ENCODE measurements at regions not wholly inside any gene's neighbourhood (a gene's known extent, or its start where the extent isn't known, plus 50 kb on each side); places are given as distances from the start of the nearest gene placed in this dataset.

GRCh38 chr5:86977190-86977589, 290.5 kb upstream of the RASA1 start:
- TF ChIP-seq, protein P1, sequence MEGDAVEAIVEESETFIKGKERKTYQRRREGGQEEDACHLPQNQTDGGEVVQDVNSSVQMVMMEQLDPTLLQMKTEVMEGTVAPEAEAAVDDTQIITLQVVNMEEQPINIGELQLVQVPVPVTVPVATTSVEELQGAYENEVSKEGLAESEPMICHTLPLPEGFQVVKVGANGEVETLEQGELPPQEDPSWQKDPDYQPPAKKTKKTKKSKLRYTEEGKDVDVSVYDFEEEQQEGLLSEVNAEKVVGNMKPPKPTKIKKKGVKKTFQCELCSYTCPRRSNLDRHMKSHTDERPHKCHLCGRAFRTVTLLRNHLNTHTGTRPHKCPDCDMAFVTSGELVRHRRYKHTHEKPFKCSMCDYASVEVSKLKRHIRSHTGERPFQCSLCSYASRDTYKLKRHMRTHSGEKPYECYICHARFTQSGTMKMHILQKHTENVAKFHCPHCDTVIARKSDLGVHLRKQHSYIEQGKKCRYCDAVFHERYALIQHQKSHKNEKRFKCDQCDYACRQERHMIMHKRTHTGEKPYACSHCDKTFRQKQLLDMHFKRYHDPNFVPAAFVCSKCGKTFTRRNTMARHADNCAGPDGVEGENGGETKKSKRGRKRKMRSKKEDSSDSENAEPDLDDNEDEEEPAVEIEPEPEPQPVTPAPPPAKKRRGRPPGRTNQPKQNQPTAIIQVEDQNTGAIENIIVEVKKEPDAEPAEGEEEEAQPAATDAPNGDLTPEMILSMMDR (IDR thresholded peaks at IDR 0.05; ENCODE audit: low read depth, low read length), result no peak
- peak in 1 of 2 donors; percentile 69 for DNase-seq (ENCODE audit: low read depth in 1 of 2, low spot score in 1 of 2)
- Histone ChIP-seq H3K9me3 (ENCODE audit: low read depth) (no peaks in the 10 kb centered on the region), H3K27ac (no peak overlapping the region), H3K36me3 (no peaks in the 10 kb centered on the region), H3K4me3 (no peak overlapping the region), H3K4me1 (ENCODE audit: low read depth) (no peaks in the 10 kb centered on the region), H3K27me3 (no peaks in the 10 kb centered on the region)

GRCh38 chr5:86977808-86978207, 289.9 kb upstream of the RASA1 start:
- Histone ChIP-seq H3K36me3 (no peaks in the 10 kb centered on the region), H3K9me3 (ENCODE audit: low read depth) (no peaks in the 10 kb centered on the region), H3K27me3 (no peaks in the 10 kb centered on the region), H3K4me3 (no peak overlapping the region), H3K27ac (no peak overlapping the region), H3K4me1 (ENCODE audit: low read depth) (no peaks in the 10 kb centered on the region)
- DNase-seq (ENCODE audit: low read depth in 1 of 2, low spot score in 1 of 2), result no peak
- TF ChIP-seq, protein P1 (IDR thresholded peaks at IDR 0.05; ENCODE audit: low read depth, low read length), result no peak

DNA sequence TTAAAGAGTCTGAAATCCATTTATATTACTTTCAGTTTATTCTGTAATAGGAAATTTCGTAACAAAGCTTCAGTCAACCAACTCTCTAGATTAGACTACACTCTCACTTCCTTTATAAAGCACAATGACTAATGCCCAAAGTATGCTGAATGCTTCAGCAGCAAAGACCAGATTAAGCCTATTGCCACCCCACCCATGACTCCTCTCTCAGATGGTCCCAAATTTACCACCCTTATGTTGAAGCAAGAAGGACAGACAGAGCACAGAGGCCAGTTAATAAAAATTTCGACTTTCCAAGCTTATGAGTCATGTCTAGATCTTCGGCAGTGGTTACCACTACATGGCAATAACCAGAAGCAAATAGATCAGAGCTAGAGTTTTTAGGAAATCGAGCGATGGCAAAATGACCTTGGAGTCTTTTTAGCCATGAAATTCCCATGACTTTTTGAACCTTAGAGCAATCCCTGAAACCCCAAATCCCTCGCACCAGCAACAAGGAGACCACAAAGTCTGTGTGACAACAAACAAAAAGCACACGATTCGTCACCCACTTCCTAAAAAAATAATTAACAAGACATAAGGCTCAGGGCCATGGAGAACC, 287.8 kb upstream of the RASA1 start:
- H3K9me3 ChIP-seq (ENCODE audit: low read depth), result no peaks in the 10 kb centered on the region
- H3K4me3 ChIP-seq, result no peak overlapping the region
- no peaks in the 10 kb centered on the region for H3K4me1 ChIP-seq (ENCODE audit: low read depth)
- H3K27ac ChIP-seq, result no peak overlapping the region
- peak in 1 of 2 donors; percentile 93 for DNase-seq (ENCODE audit: low read depth in 1 of 2, low spot score in 1 of 2)
- H3K36me3 ChIP-seq, result no peaks in the 10 kb centered on the region
- no peaks in the 10 kb centered on the region for H3K27me3 ChIP-seq
- TF ChIP-seq, protein P1 (IDR thresholded peaks at IDR 0.05; ENCODE audit: low read depth, low read length), result no peak

DNA sequence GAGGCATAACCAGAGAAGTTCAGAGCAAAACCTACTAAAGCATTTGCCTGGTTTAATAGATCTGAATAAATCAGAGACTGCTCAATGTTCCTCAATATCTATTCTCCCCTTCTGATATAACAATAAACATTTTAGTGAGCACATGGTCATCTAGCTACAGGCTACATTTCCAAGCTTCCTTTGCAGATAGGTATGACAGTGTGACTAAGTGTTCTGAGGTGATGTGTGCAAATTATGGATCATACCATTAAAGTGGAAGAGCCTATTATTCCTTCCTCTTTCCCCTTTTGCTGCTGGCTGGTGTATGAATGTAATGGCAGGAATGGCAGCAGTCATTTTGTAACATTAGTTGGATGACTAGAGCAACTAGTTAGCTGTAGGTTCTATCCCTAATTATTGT, 285.8 kb upstream of the RASA1 start:
- H3K9me3 ChIP-seq (ENCODE audit: low read depth), result no peaks in the 10 kb centered on the region
- DNase-seq (ENCODE audit: low read depth in 1 of 2, low spot score in 1 of 2), result no peak
- H3K4me1 ChIP-seq (ENCODE audit: low read depth), result no peaks in the 10 kb centered on the region
- H3K36me3 ChIP-seq, result no peaks in the 10 kb centered on the region
- no peaks in the 10 kb centered on the region for H3K27me3 ChIP-seq
- TF ChIP-seq, protein P1 (IDR thresholded peaks at IDR 0.05; ENCODE audit: low read depth, low read length), result no peak
- H3K4me3 ChIP-seq, result no peak overlapping the region
- H3K27ac ChIP-seq, result no peak overlapping the region

DNA sequence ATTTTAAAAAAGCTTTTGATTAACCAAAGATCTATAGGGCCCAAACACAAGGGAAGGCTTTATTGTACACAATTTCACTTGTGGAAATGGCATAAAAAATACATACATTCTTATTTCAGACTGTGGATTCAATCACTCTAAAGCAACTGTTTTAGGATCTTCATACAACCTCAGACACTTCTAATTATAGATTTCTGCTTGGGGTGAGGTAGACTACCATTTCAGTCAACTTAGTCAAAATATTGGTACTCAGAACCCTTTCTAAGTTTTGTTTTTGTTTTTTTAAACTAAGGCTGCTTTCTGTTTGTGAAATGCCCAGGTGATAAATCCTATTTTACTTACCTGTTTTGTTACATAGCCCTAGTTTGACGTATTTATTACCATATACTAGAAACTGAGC, 284.5 kb upstream of the RASA1 start:
- Histone ChIP-seq H3K4me1 (ENCODE audit: low read depth) (no peaks in the 10 kb centered on the region), H3K27me3 (no peaks in the 10 kb centered on the region), H3K27ac (no peak overlapping the region), H3K4me3 (no peak overlapping the region), H3K36me3 (no peaks in the 10 kb centered on the region), H3K9me3 (ENCODE audit: low read depth) (no peaks in the 10 kb centered on the region)
- TF ChIP-seq, protein P1 (IDR thresholded peaks at IDR 0.05; ENCODE audit: low read depth, low read length), result no peak
- DNase-seq (ENCODE audit: low read depth in 1 of 2, low spot score in 1 of 2), result no peak

Data from cardiac muscle cell (in vitro differentiated cells and primary cell).